ENCODE measurements at regions not wholly inside any gene's neighbourhood (a gene's known extent, or its start where the extent isn't known, plus 50 kb on each side); places are given as distances from the start of the nearest gene placed in this dataset.

DNA sequence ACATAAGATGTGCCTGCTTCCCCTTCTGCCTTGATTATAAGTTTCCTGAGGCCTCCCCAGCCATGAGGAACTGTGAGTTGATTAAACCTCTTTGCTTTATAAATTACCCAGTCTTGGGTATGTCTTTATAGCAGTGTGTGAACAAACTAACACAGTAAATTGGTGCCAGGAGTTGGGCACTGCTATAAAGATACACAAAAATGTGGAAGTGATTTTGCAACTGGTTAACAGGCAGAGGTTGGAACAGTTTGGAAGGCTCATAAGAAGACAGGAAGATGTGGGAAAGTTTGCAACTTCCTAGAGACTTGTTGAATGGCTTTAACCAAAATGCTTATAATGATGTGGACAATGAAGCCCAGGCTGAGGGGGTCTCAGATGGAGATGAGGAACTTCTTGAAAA is 264.1 kb downstream of the DACT1 start:
- intact Hi-C loops (cut with micrococcal nuclease; ENCODE audit: unreplicated experiment), result no loop called here
- no peak overlapping the region for H3K4me3 ChIP-seq (ENCODE audit: low read depth, low read length)
- no peaks in the 10 kb centered on the region for H3K4me1 ChIP-seq
- H3K27me3 ChIP-seq (replicated peaks; ENCODE audit: control insufficient read depth, insufficient read depth, low read length), result no peaks in the 10 kb centered on the region
- BruUV-seq (replicated peaks), result no TSS peak
- CTCF ChIA-PET, result no interaction called here
- DNase-seq, result no peak
- POLR2A ChIA-PET, result no interaction called here
- no peaks in the 10 kb centered on the region for H3K9me3 Mint-ChIP-seq (ENCODE audit: unreplicated experiment)
- no peaks in the 10 kb centered on the region for H3K36me3 Mint-ChIP-seq (ENCODE audit: insufficient read depth, unreplicated experiment)
- H3K9me3 ChIP-seq, result no peaks in the 10 kb centered on the region
- no peaks in the 10 kb centered on the region for H3K4me1 Mint-ChIP-seq (ENCODE audit: low read depth, unreplicated experiment)
- H3K36me3 ChIP-seq (ENCODE audit: control insufficient read depth, insufficient read depth, low read length), result no peaks in the 10 kb centered on the region
- TF ChIP-seq, protein P1, sequence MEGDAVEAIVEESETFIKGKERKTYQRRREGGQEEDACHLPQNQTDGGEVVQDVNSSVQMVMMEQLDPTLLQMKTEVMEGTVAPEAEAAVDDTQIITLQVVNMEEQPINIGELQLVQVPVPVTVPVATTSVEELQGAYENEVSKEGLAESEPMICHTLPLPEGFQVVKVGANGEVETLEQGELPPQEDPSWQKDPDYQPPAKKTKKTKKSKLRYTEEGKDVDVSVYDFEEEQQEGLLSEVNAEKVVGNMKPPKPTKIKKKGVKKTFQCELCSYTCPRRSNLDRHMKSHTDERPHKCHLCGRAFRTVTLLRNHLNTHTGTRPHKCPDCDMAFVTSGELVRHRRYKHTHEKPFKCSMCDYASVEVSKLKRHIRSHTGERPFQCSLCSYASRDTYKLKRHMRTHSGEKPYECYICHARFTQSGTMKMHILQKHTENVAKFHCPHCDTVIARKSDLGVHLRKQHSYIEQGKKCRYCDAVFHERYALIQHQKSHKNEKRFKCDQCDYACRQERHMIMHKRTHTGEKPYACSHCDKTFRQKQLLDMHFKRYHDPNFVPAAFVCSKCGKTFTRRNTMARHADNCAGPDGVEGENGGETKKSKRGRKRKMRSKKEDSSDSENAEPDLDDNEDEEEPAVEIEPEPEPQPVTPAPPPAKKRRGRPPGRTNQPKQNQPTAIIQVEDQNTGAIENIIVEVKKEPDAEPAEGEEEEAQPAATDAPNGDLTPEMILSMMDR (IDR thresholded peaks at IDR 0.05; ENCODE audit: insufficient read depth in 1 of 2, low read depth in 1 of 2, low read length in 1 of 2, severe bottlenecking in 1 of 2, unreplicated experiment in 1 of 2), result no peak
- H3K27ac Mint-ChIP-seq (ENCODE audit: unreplicated experiment), result no peak overlapping the region
- H3K27me3 Mint-ChIP-seq (ENCODE audit: insufficient read depth, unreplicated experiment), result peaks cover 6% of the 10 kb centered on the region
- no peak overlapping the region for H3K4me3 Mint-ChIP-seq (ENCODE audit: unreplicated experiment)

DNA sequence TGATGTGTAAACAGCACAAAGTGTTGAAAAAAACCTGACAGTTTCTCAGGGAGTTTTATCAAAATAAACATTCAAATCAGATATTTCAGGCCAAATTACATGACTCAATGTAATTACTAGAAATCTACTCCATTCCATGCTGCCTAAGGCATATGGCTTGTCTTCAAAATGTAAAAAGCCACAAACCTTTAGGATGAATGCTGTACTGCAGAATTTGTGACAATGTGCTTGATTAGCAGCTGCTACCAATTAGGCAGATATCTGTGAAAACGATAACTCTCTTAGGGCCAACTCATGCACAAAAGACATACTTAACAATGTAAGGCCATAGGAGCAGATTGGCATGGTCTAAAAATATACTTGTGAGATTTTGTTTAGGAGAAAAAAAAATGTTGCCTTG is 267.0 kb downstream of the DACT1 start:
- intact Hi-C loops (cut with micrococcal nuclease; ENCODE audit: unreplicated experiment), result no loop called here
- Mint-ChIP-seq H3K27me3 (ENCODE audit: insufficient read depth, unreplicated experiment) (peaks cover 8% of the 10 kb centered on the region), H3K4me3 (ENCODE audit: unreplicated experiment) (no peak overlapping the region), H3K36me3 (ENCODE audit: insufficient read depth, unreplicated experiment) (no peaks in the 10 kb centered on the region), H3K27ac (ENCODE audit: unreplicated experiment) (no peak overlapping the region), H3K4me1 (ENCODE audit: low read depth, unreplicated experiment) (no peaks in the 10 kb centered on the region), H3K9me3 (ENCODE audit: unreplicated experiment) (no peaks in the 10 kb centered on the region)
- POLR2A ChIA-PET, result no interaction called here
- BruUV-seq (replicated peaks), result no TSS peak
- H3K4me1 ChIP-seq, result no peaks in the 10 kb centered on the region
- no peaks in the 10 kb centered on the region for H3K27me3 ChIP-seq (replicated peaks; ENCODE audit: control insufficient read depth, insufficient read depth, low read length)
- DNase-seq, result no peak
- TF ChIP-seq, protein P1 (IDR thresholded peaks at IDR 0.05; ENCODE audit: insufficient read depth in 1 of 2, low read depth in 1 of 2, low read length in 1 of 2, severe bottlenecking in 1 of 2, unreplicated experiment in 1 of 2), result no peak
- H3K4me3 ChIP-seq (ENCODE audit: low read depth, low read length), result no peak overlapping the region
- CTCF ChIA-PET, result no interaction called here
- no peaks in the 10 kb centered on the region for H3K9me3 ChIP-seq
- no peaks in the 10 kb centered on the region for H3K36me3 ChIP-seq (ENCODE audit: control insufficient read depth, insufficient read depth, low read length)

DNA sequence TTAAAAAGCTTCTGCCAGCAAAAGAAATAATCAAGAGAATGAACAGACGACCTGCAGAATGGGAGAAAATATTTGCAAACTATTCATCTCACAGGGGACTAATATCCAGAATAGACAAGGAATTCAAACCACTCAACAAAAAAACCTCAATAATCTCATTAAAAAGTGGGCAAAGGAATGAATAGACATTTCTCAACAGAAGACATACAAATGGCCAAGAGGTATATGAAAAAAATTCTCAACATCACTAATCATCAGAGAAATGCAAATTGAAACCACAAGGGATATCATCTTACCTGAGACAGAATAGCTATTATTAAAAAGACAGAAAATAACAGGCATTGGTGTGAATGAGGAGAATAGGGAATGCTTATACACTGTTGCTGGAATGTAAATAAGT is 270.0 kb downstream of the DACT1 start:
- H3K36me3 Mint-ChIP-seq (ENCODE audit: insufficient read depth, unreplicated experiment), result no peaks in the 10 kb centered on the region
- H3K9me3 Mint-ChIP-seq (ENCODE audit: unreplicated experiment), result no peaks in the 10 kb centered on the region
- ChIA-PET CTCF (no interaction called here), POLR2A (no interaction called here)
- H3K27ac Mint-ChIP-seq (ENCODE audit: unreplicated experiment), result no peak overlapping the region
- intact Hi-C loops (cut with micrococcal nuclease; ENCODE audit: unreplicated experiment), result no loop called here
- DNase-seq, result no peak
- H3K27me3 ChIP-seq (replicated peaks; ENCODE audit: control insufficient read depth, insufficient read depth, low read length), result no peaks in the 10 kb centered on the region
- H3K4me3 ChIP-seq (ENCODE audit: low read depth, low read length), result no peak overlapping the region
- TF ChIP-seq, protein P1 (IDR thresholded peaks at IDR 0.05; ENCODE audit: insufficient read depth in 1 of 2, low read depth in 1 of 2, low read length in 1 of 2, severe bottlenecking in 1 of 2, unreplicated experiment in 1 of 2), result no peak
- no peak overlapping the region for H3K4me3 Mint-ChIP-seq (ENCODE audit: unreplicated experiment)
- no peaks in the 10 kb centered on the region for H3K4me1 ChIP-seq
- no TSS peak for BruUV-seq (replicated peaks)
- H3K27me3 Mint-ChIP-seq (ENCODE audit: insufficient read depth, unreplicated experiment), result peaks cover 12% of the 10 kb centered on the region
- H3K4me1 Mint-ChIP-seq (ENCODE audit: low read depth, unreplicated experiment), result no peaks in the 10 kb centered on the region
- H3K9me3 ChIP-seq, result no peaks in the 10 kb centered on the region
- H3K36me3 ChIP-seq (ENCODE audit: control insufficient read depth, insufficient read depth, low read length), result no peaks in the 10 kb centered on the region
